Activated T-cell treated with anti-CD3 and anti-CD28 coated beads, Interleukin-2, amount 50 U/mL, for 24 hours (primary cell): ENCODE measurements at regions not wholly inside any gene's neighbourhood (a gene's known extent, or its start where the extent isn't known, plus 50 kb on each side); places are given as distances from the start of the nearest gene placed in this dataset.

Experiments used
- DNase-seq: peaks from one replicate; pipeline ENCODE4 v3.0.0-alpha.2; 2020
- H3K27ac Mint-ChIP-seq: 2 replicates; pipeline ENCODE4 v1.8.0; 2020; ENCODE audit warnings: mild to moderate bottlenecking, mixed read lengths
- H3K27me3 Mint-ChIP-seq: 2 replicates; pipeline ENCODE4 v1.8.0; 2020; ENCODE audit warnings: mixed read lengths
- H3K36me3 Mint-ChIP-seq: 2 replicates; pipeline ENCODE4 v1.8.0; 2020; ENCODE audit warnings: low read depth, mixed read lengths
- H3K4me1 Mint-ChIP-seq: 2 replicates; pipeline ENCODE4 v1.8.0; 2020; ENCODE audit warnings: low read depth, mixed read lengths
- H3K4me3 Mint-ChIP-seq: 2 replicates; pipeline ENCODE4 v1.8.0; 2020; ENCODE audit warnings: mild to moderate bottlenecking, moderate library complexity, mixed read lengths
- H3K9me3 Mint-ChIP-seq: 2 replicates; pipeline ENCODE4 v1.8.0; 2020; ENCODE audit warnings: mixed read lengths

GRCh38 chr5:93055561-93055960 is 525.5 kb downstream of the NR2F1-AS1 start:
- DNase-seq, result no peak
- Mint-ChIP-seq H3K27ac (no peak overlapping the region), H3K27me3 (no peaks in the 10 kb centered on the region), H3K4me3 (no peak overlapping the region), H3K9me3 (no peaks in the 10 kb centered on the region), H3K4me1 (no peaks in the 10 kb centered on the region), H3K36me3 (no peaks in the 10 kb centered on the region)

- Mint-ChIP-seq H3K27ac (no peak overlapping the region), H3K9me3 (no peaks in the 10 kb centered on the region), H3K36me3 (no peaks in the 10 kb centered on the region), H3K27me3 (no peaks in the 10 kb centered on the region), H3K4me3 (no peak overlapping the region), H3K4me1 (no peaks in the 10 kb centered on the region)
- DNase-seq, result no peak
Measured at GRCh38 chr5:93054424-93055163, 526.4 kb downstream of the NR2F1-AS1 start.

GRCh38 chr5:93053825-93054224 is 527.2 kb downstream of the NR2F1-AS1 start:
- Mint-ChIP-seq H3K4me3 (no peak overlapping the region), H3K36me3 (no peaks in the 10 kb centered on the region), H3K27ac (no peak overlapping the region), H3K9me3 (no peaks in the 10 kb centered on the region), H3K4me1 (no peaks in the 10 kb centered on the region), H3K27me3 (no peaks in the 10 kb centered on the region)
- no peak for DNase-seq

DNA sequence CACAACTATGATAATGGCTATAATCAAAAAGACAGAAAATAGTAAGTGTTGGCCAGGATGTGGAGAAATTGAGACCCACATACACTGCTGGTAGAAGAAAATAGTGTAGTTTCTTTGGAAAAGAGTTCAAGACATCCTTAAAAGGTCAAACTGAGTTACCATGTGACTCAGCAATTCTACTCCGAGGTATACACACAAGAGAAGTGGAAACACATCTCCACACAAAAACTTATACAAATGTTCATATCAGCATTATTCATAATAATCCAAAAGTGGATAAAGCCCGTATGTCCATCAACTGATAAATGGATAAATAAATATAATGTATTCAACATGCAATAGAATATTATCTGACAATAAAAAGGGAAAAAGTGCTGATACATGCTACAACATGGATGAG is 532.2 kb downstream of the NR2F1-AS1 start:
- Mint-ChIP-seq H3K4me1 (no peaks in the 10 kb centered on the region), H3K27me3 (no peaks in the 10 kb centered on the region), H3K4me3 (no peak overlapping the region), H3K36me3 (no peaks in the 10 kb centered on the region), H3K9me3 (no peaks in the 10 kb centered on the region), H3K27ac (no peak overlapping the region)
- DNase-seq, result no peak

DNA sequence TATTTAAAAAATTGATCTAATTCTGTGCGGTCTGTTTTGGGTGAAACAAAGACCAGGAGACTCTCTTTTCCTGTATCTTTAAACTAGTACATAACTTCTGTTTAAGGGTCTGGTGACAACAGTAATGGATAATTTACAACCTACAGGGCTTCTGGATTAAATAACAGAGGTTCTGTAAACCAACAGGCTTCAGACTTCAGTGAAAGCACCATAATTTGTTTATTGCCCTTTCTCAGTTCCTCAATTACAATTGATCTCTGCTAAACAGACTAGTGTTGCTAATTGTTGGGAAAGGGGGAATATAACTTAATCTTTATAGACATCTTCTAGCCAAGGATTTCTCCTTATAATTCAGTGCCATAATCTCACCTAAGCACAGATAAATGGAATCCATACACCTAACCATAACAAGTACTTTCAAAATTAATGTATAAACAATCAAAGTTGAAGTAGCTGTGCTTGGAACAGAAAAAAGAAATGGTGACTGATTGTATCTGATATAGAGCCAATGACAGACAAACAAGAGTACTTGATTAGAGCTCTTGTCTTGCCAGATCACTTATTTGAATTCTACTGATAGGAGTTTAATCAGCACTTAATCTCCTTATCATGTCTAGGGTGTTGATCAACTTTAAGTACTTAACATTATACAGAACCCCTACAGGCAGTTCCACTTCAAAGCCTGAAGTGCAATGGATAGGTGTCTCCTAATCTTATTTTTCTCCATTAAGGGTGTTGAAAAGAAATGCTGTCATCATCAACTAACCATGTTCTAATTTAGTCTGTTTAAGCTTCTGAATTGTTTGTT is 536.0 kb downstream of the NR2F1-AS1 start:
- peaks cover 2% of the 10 kb centered on the region for H3K9me3 Mint-ChIP-seq
- H3K36me3 Mint-ChIP-seq, result no peaks in the 10 kb centered on the region
- DNase-seq, result no peak
- H3K4me3 Mint-ChIP-seq, result no peak overlapping the region
- H3K27ac Mint-ChIP-seq, result no peak overlapping the region
- no peaks in the 10 kb centered on the region for H3K4me1 Mint-ChIP-seq
- no peaks in the 10 kb centered on the region for H3K27me3 Mint-ChIP-seq

DNA sequence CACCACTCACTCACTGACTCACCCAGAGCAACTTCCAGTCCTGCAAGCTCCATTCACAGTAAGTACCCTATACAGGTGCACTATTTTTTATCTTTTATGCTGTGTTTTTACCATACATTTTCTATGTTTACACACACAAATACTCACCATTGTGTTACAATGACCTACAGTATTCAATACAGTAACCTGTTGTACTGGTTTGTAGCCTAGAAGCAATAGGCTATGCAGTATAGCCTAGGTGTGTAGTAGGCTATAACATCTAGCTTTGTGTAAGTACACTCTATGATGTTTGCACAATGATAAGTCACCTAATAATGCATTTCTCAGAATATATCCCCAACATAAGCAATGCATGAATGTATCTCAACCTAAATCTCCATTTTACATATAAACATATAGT is 541.1 kb downstream of the NR2F1-AS1 start:
- no peaks in the 10 kb centered on the region for H3K4me1 Mint-ChIP-seq
- H3K27me3 Mint-ChIP-seq, result no peaks in the 10 kb centered on the region
- H3K36me3 Mint-ChIP-seq, result no peaks in the 10 kb centered on the region
- peaks cover 2% of the 10 kb centered on the region for H3K9me3 Mint-ChIP-seq
- no peak overlapping the region for H3K4me3 Mint-ChIP-seq
- no peak overlapping the region for H3K27ac Mint-ChIP-seq
- no peak for DNase-seq

- H3K4me1 Mint-ChIP-seq, result no peaks in the 10 kb centered on the region
- no peaks in the 10 kb centered on the region for H3K9me3 Mint-ChIP-seq
- H3K36me3 Mint-ChIP-seq, result no peaks in the 10 kb centered on the region
- no peaks in the 10 kb centered on the region for H3K27me3 Mint-ChIP-seq
- DNase-seq, result no peak
- H3K4me3 Mint-ChIP-seq, result no peak overlapping the region
- H3K27ac Mint-ChIP-seq, result no peak overlapping the region
Measured at GRCh38 chr5:93034621-93035590, 546.1 kb downstream of the NR2F1-AS1 start.

GRCh38 chr5:93022796-93023447 is 558.1 kb downstream of the NR2F1-AS1 start:
- H3K27me3 Mint-ChIP-seq, result no peaks in the 10 kb centered on the region
- no peak overlapping the region for H3K27ac Mint-ChIP-seq
- H3K9me3 Mint-ChIP-seq, result peaks cover 6% of the 10 kb centered on the region
- no peak overlapping the region for H3K4me3 Mint-ChIP-seq
- no peaks in the 10 kb centered on the region for H3K4me1 Mint-ChIP-seq
- no peak for DNase-seq
- H3K36me3 Mint-ChIP-seq, result no peaks in the 10 kb centered on the region

DNA sequence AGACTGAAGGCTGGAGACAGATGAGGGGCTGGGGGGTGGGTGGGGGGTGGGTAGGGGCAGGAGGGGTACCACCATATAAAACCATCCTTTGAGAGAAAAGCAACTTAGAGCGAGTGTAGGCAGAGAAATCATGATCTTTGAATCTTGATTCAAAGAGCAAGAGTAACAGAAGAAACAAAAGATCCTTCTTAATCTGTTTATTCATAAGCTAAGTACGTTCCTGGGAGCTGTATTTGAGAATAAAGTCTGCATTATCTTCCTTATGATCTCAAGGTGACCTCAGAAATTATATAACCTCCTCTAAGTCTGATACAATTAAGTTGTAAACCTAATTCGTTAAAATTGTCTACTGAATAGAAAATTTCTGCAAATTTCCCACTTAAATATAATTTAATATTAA is 558.8 kb downstream of the NR2F1-AS1 start:
- Mint-ChIP-seq H3K27me3 (no peaks in the 10 kb centered on the region), H3K27ac (no peak overlapping the region), H3K36me3 (no peaks in the 10 kb centered on the region), H3K4me1 (no peaks in the 10 kb centered on the region), H3K9me3 (peaks cover 6% of the 10 kb centered on the region), H3K4me3 (no peak overlapping the region)
- DNase-seq, result no peak

- H3K36me3 Mint-ChIP-seq, result no peaks in the 10 kb centered on the region
- no peak for DNase-seq
- H3K4me3 Mint-ChIP-seq, result no peak overlapping the region
- no peak overlapping the region for H3K27ac Mint-ChIP-seq
- no peaks in the 10 kb centered on the region for H3K9me3 Mint-ChIP-seq
- no peaks in the 10 kb centered on the region for H3K27me3 Mint-ChIP-seq
- no peaks in the 10 kb centered on the region for H3K4me1 Mint-ChIP-seq
Measured at GRCh38 chr5:93019896-93020295, 561.1 kb downstream of the NR2F1-AS1 start.

GRCh38 chr5:93018461-93018860 is 562.6 kb downstream of the NR2F1-AS1 start:
- H3K36me3 Mint-ChIP-seq, result no peaks in the 10 kb centered on the region
- H3K4me1 Mint-ChIP-seq, result no peaks in the 10 kb centered on the region
- no peak for DNase-seq
- H3K9me3 Mint-ChIP-seq, result no peaks in the 10 kb centered on the region
- H3K4me3 Mint-ChIP-seq, result no peak overlapping the region
- H3K27ac Mint-ChIP-seq, result no peak overlapping the region
- H3K27me3 Mint-ChIP-seq, result no peaks in the 10 kb centered on the region

DNA sequence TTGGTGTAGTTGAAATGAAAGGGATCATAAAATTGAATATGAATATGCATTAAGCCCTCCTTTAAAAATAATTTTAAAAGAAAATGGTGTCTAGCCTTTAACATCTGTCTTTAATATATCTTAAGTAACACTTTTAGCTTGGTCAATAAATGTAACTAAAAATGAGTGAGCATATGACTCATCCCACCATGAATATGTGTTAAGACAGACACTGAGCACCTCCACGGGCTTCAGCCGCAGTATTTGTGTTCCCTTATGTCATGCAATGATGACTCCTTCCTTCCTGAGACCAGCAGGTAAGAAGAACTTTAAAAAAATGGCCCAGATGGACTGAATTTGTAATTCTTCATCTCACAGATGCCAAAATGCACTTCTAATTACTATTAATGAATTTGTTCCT is 563.2 kb downstream of the NR2F1-AS1 start:
- Mint-ChIP-seq H3K27ac (no peak overlapping the region), H3K4me1 (no peaks in the 10 kb centered on the region)

DNA sequence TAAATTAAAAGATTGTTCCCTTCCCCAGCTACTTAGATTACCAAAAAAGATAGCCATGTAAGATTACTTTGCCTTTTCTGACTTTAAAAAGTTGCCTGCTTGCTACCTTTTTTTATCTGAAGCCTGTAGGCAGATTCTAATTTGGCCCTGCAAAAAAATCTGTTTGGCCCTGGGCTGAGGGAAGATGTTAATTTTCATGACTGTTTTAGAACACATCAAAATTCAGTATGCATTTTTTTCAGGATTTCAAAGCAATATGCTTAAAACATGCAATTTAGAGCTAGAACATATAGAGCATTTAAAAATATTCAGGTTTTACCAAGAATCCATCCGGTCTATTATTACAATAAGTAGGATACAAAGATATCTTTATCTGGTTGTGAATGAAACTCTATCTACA is 563.6 kb downstream of the NR2F1-AS1 start:
- no peaks in the 10 kb centered on the region for H3K4me1 Mint-ChIP-seq
- H3K9me3 Mint-ChIP-seq, result no peaks in the 10 kb centered on the region
- H3K27ac Mint-ChIP-seq, result no peak overlapping the region
- no peaks in the 10 kb centered on the region for H3K27me3 Mint-ChIP-seq
- H3K4me3 Mint-ChIP-seq, result no peak overlapping the region
- no peaks in the 10 kb centered on the region for H3K36me3 Mint-ChIP-seq
- no peak for DNase-seq

More for the DNA sequence above, 563.2 kb downstream of the NR2F1-AS1 start:
- Mint-ChIP-seq H3K36me3 (no peaks in the 10 kb centered on the region), H3K9me3 (no peaks in the 10 kb centered on the region), H3K27me3 (no peaks in the 10 kb centered on the region), H3K4me3 (no peak overlapping the region)
- DNase-seq, result no peak

DNA sequence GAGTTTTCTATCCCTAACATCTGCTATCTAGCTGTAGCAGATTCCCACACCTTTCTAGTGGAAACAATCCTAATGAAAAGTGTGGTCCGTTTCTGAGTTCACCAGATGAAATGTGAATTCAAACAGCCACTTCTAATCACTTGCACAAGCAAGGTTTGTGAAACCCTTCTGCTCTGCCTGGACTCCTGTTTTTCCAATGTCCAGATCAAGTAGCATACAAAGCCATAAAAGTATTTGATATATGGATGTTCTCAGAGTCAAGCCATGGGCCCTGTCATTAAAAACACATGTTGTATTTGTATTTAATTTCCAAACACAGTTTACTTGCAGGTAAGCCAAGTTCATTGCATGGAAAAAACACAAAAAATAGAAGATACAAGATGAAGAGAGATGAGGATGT is 570.4 kb downstream of the NR2F1-AS1 start:
- no peak for DNase-seq
- no peaks in the 10 kb centered on the region for H3K27me3 Mint-ChIP-seq
- no peaks in the 10 kb centered on the region for H3K9me3 Mint-ChIP-seq
- H3K27ac Mint-ChIP-seq, result no peak overlapping the region
- H3K36me3 Mint-ChIP-seq, result no peaks in the 10 kb centered on the region
- no peaks in the 10 kb centered on the region for H3K4me1 Mint-ChIP-seq
- no peak overlapping the region for H3K4me3 Mint-ChIP-seq
